GM18861 (cell line): ENCODE measurements at regions not wholly inside any gene's neighbourhood (a gene's known extent, or its start where the extent isn't known, plus 50 kb on each side); places are given as distances from the start of the nearest gene placed in this dataset.

Experiments
- ATAC-seq: cut with Tn5 transposase; IDR thresholded peaks from one replicate; pipeline ENCODE4 v1.9.1; 2021; ENCODE audit not compliant: unreplicated experiment

DNA sequence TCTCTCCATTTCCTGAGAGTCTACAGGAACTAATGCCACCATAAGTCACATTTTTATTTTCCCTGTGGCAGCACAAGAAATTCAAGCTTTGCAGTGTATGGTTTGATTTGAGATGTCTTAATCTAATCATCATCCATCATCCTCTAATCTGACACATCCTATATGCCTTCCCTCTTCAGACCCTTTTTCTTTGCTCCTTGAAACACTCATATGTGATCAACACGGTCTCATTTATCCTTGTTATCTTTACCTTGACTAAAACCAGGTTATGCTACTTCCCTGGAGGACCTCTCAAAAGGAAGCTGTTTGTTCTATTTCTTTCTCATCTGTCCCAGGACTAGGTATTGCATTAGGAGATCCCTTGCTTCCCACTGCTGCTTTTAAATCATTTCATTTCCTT is 146.9 kb upstream of the MRPS30 start:
- no peak for ATAC-seq

DNA sequence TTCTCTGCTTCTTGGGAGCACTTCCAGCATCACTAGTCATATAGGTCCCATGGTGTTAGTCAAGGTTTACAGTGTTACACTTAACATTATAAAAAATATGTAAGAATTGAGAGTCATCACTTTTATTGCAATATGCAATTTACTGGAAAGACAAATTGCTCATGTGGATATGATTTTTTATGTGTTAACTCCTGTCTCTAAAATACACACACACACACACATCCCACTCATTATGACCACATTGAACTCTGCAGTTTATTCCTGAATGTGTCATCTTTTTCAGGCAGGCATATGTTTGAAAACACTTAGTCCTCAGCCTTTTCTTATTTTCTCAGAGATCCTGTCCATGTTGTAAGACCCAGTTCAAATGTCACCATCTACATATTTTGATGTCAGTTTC is 148.5 kb upstream of the MRPS30 start:
- ATAC-seq: no peak

DNA sequence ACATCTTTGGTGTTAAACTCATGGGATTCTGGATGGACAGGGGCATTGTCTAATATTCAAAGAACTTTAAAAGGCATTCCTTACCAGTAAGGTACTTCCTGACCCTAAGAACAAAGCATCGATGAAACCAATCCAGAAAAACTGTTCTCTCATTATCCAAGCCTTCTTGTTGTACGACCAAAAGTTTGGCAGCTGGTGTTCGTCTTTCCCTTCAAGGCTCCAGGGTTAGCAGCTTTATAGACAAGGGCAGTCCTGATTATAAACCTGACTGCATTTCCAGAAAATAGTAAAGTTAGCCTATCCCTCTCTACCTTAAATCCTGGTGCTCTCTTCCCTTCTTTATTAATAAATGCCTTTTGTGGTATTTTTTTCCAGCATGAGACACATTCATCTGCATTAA is 149.4 kb upstream of the MRPS30 start:
- ATAC-seq: no peak

DNA sequence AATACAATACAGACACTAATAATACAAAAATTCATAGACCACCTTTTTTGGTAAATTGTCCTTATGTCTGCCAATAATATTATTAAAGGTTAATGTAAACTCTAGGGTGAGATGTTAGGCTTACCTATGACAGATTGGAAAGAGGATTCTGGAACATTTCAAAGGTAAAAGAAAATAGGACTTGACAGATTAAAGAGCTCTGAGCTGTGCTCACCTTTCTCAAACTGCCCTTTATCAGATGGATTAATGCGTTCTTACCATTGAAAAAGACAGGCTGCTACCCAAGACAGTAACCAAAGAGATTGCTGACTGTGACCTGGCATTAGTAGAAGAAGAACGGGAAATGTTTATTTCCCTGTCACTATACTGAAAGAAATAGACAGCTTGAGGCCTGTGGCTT is 156.1 kb upstream of the MRPS30 start:
- no peak for ATAC-seq

DNA sequence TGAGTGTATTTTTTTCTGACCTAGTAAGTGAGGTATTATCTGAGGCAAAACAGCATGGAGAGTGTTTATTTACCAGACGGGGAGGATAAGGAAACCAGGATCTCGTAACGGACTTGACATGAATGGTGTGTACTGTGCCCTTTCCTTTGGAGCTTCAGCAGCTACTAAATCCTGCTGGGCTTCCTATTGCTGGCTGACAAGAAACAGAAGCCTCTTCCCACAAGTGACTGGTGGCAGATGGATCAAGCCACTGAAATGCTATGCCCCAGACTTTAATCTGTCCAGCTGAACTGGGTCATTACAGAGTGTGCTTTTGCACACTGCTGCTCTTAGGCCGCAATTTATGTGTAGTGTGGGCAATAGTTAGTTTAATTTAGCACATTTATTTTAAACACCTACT is 162.7 kb upstream of the MRPS30 start:
- ATAC-seq: no peak

DNA sequence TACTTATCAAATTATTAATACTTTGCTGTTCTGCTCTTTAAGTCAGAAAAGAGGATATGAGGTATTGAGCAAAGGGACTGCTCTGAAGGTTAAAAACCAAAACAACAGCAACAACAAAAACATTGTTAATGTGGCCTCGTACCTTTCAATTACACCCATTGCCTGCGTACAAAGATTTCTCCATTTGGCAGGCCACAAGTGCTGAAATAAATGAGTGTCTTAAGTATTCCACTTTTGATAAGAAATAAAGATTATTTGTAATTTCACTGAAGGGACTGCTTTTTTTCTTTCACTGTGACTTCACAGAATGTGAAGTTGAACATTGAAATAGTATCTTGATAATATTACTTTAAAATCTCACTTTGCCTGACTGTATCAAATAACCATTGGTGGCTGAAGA is 163.2 kb upstream of the MRPS30 start:
- no peak for ATAC-seq

DNA sequence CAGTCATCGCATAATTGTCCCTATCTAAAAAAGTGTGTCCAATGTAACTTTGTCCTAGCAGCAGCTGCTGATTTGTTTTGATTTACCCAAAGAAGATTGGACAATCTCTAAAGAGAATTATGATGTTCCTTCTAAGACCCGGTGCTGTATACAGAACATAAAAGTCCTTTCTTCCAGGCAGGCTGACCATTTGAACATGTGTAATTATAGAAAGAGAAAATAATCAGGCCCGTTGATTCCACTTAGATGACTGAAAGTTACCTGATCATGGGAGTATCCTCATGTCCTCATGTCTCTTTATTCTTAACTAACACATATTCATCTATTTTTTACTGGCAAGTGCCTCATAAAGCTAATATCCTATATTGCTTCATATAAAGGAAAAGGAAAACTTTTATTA is 164.1 kb upstream of the MRPS30 start:
- no peak for ATAC-seq

DNA sequence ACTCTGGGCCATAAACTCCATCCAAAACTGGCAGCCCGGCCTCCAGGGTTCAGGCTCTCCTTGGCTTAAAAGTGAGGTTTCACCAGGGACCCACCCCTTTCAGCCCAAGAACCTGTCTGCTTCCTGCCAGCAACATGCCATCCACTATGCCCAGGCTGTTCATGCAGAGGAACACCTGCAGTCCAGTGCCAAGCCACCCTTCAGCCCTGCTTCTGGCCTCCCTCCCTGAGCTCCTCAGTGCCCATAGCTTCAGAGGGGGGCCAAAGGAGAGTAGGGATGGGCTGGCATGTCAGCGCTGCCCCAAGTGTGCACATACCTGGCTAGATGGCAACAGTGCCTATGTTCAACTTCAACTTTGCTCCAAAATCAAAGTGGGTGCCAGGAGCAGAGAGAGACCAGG is 166.9 kb upstream of the MRPS30 start:
- no peak for ATAC-seq

DNA sequence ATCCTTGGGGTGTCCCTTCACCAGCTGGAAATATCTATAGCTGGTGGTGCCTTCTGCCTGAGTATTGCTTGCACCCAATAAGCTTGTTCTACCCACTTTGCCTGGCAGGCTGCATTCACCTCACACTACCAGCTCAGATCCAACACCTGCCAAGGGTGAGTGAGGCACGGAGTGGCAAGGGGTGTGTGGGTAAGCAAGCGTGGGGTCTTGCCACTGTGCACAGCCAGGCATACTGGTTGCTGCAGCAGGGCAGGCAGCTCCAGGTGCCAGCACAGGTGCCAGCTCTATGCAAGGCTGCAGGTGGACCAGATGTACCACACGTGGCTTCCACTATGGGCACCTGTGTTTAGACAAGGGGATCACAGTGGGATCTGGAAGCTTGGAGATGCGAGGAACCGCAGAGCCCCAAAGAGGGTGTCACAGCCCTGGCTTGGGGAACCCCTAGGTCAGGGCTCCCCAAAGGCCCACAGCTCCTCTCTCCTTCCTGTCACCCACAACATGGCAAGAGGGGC is 167.7 kb upstream of the MRPS30 start:
- ATAC-seq: no peak

DNA sequence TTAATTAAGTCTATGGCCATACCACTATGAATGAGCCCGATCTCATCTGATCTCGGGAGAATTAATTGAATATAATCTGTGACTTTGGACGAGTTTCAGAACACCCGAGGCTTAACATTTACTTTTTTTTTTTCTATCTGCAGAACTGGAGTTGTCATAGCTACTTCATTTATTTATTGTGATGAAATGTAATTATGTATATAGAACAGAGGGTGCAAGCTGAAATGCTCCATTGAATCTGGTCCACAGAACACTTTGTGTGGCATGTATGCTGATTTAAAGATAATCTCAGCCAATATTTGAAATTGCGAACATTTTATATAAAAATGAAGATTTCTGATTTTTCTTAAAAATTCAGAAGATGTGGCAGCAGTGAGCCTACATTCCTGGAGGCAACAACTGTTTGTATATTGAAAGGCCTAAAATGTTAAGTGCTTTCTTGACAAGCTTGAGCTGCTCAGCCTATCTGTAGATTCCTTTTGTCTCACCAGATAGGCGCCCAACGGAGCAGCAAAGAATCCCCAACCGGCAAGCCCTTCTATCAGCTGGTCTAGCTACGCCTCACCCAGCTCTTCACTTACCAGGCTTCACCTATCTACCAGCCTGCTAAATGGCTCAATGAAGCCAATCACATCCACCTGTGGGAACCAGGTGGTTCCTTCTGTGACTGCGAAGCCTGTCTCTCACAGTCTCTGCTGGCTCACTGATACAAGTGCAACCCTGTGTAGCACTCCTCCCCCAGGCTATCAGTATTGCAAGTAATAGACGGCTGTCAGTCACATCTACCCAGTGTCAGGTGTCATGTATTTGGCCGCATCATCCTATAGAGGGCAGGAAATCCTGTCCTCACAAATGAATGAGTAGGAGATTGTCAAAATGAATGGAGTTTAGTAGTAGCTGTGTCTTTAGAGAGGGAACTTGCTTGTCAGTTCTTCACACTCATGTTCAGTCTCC is 170.6 kb upstream of the MRPS30 start:
- ATAC-seq: no peak

DNA sequence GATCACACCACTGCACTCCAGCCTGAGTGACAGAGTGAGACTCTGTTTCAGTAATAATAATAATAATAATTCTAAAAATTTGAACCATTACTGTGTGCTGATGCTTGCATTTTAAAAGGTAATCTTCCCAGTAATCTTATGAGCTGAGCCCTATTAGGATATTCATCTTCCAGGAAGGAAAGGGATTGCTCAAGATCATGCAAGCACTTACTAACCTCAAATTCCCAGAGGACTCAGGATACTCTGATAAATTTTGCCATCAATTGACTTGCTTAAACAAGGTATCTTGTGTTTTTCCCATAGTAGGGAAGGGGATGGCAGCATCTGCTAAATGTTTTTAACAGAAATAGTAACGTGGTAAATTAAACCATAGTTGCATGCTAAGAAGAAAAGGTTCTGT is 176.4 kb upstream of the MRPS30 start:
- no peak for ATAC-seq

DNA sequence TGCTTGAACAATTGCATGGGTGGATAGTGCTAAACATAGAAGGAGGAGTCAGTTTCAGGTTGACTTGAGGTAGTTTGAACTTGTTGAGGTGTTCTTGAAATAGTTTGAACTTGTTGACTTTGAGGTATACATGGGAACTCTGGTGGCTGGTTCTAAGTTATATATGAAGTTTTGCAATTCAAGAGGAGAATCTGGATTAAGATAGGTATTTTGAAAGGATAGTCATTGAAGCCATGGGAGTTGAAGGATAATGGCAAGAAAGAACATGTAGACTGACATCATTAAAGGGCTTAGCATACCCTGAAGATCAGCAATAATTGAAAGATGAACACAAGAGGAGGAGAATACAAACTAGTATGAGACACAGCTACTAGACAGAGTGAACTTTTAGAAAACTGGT is 181.9 kb upstream of the MRPS30 start:
- ATAC-seq: no peak

DNA sequence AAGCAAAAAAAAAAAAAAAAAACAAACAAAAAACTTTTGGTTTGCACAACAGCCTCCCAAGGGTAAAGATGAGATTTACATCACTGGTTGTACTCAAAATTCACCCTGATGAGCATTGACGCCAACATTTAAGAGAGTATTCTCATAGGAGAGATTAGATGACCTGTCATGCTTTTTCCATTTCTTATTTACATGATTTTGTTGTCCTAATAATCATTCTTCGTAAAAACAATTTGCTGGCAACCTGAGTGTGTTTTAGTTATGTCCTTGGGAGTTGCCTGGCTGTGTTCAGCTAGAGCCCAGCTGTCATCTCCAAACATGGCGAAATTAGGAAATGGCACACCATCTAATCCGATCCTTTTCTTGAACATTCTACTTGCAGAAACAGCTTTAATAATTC is 186.4 kb upstream of the MRPS30 start:
- ATAC-seq: no peak

DNA sequence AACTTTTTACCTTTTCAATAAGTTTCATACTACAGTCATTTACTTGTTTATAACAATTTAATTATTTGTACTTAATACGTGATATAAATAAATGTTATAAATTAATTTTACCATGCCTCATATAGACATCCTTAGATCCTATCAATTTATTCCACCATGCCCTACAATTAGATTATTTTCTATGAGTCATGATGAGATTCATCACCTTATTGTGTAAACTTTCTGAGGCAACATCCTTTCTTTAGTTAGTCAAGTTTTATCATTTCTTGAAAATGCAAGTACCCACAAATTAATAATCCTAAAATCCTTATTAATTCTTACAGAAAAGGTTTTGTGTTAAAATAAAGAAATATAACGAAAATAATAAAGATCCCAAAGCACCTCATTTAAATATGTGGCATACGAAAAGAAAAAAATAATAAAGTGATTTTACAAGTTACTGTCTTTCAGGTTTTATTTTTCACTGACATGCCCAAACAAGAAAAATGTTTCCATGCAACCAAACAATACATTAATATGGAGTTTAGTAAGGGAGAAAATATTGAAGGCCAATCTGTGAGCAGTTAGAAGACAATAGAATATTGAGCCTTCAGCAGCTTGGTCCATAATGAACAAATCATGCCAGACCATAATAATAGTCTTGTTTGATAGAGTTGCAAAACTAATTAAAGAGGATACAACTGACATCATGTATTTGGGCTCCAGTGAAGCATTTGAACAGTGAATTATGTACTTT is 188.7 kb upstream of the MRPS30 start:
- ATAC-seq: no peak

DNA sequence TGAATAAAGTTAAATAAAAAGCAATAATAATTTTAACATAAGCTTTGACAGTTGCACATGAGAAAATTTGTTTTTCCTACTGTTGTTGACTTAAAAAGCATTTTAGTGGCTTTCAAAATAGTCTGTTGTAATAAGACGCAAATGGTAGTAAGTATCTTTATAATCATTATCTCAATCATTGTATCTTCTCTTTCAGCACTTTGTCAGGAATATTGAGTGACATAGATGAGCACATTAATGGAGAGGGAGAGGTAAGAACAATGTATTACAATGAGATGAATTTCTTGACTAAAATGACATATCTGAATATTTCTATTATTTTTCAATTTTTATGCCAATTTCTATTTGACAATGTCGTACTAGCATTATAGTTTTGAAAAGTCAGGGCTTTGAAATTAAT is 193.9 kb upstream of the MRPS30 start:
- ATAC-seq: no peak

DNA sequence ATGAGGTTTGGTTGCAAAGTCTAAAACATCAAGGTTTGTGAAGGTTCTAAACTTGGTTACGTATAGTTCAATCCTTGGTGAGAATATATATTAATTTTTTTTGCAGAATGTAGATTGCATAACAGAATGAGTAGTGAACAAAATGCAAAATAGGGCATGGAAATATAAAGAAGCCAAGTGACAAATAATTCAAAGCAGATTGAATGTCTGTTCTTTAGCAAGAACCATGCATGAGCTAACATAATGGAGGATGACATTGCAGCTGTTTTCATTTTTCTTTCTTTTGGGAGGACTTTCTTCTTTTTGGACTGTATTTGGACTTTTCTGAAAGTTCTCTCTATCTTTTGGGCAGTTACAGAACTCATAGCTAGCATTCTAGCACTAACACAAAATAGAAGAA is 194.8 kb upstream of the MRPS30 start:
- no peak for ATAC-seq

DNA sequence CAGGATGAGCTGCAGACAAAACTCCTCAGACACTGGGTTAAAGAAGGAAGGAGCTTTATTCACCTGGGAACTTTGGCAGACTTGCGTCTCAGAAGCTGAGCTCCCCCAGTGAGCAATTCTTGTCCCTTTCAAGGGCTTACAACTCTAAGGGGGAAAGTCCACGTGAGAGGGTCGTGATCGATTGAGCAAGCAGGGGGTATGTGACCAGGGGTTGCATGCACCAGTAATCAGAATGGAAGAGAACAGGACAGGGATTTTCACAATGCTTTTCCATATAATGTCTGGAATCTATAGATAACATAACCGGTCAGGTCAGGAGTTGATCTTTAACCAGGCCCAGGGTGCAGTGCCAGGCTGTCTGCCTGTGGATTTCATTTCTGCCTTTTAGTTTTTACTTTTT is 202.8 kb upstream of the MRPS30 start:
- no peak for ATAC-seq

DNA sequence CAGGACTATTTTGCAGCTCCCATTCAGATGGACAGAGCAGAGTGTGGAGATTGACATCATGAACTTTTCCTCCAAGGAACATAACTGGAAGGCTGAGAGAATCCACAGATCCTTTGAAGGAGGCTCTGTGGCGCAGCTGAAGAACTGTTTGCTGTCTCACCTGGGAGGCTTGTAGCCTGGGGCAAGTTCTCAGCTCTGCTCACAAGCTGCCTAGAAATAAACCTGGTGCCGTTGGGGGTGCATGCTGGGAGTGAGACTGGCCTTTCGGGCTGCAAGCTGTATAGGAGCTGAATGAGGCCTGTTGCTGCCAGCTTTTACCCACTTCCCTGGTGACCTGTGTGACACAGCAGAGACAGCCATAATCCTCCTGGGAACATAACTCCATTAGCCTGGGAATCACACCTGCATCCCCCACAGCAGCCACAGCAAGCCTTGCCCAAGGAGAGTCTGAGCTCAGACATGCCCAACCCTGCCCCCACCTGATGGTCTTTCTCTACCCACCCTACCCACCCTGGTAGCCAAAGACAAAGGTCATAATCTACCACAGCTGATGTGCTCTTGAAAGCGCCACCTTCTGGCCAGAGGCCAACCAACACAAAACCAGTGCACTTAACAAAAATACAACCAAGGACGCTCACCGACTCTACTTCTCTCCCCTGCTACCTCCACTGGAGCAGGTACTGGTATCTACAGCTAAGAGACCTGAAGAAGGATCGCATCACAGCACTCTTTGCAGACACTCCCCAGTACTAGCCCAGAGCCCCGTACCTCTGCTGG is 205.1 kb upstream of the MRPS30 start:
- ATAC-seq: no peak

DNA sequence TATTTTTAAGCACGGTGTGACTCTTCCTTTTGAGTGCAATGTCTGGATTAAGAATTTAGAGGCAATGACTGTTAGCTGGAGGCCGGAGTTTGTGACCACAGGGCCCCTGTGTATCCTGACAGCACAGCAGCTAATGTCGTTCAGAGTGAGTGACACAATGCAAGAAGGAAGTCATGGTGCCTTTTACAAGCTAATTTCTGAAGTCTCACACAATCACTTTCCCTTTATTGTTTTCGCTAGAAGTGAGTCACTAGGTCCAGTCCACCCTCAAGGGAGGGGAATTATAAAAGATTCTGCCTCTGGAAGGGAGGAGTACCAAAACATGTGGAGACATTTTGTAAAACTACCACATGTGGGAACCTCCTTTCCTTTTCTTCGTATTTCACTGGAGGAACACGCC is 185.5 kb upstream of the FGF10 start:
- no peak for ATAC-seq

DNA sequence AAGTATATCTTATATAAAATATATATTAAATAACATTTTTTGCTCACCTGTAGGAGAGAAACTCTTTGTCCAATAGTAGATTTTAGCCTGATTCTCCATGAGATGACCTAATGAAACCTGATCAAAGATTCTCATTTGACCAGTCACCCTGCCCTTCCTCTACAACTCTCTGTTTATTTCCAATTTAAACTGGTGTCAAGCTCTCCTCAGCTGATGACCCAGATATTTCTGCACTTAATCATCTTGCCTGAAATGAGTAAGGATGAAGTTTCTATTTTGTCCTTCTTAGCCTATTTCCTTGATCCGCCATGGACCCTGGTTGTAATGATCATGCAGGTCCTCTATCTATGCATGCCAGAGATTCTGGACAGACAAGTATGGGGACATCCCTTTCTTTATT is 179.3 kb upstream of the FGF10 start:
- ATAC-seq: no peak

DNA sequence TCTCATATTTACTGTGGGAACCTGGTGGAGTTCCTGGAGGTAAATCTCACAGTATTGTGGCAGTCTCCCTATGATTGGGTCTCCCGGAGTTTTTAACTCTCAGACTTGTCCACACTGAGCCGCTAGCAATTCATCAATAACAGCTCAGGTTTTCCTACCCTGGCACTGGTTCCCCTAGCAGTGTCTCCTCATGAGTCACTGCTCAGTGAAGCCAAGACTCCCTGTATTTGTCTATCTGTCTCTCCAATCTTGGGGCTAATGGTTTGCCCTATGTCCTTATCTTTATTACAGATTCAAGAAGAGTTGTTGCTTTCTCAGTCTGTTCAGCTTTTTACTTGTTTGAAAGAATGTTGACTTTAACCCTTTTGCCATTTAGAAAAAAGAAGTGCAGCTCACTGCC is 176.7 kb upstream of the FGF10 start:
- ATAC-seq: no peak
